ENCODE measurements at regions not wholly inside any gene's neighbourhood (a gene's known extent, or its start where the extent isn't known, plus 50 kb on each side); places are given as distances from the start of the nearest gene placed in this dataset.

GRCh38 chr3:13145826-13146642 is 72.8 kb upstream of the IQSEC1 start:
- H3K9ac ChIP-seq = no peak overlapping the region
- H3K4me2 ChIP-seq (ENCODE audit: low read length) = no peak overlapping the region
- no peak overlapping the region for H2AFZ ChIP-seq
- no peaks in the 10 kb centered on the region for H3K9me3 ChIP-seq (ENCODE audit: control insufficient read depth, low read length)
- no peak overlapping the region for H3K27ac ChIP-seq
- H3K4me1 ChIP-seq = no peaks in the 10 kb centered on the region
- no peaks in the 10 kb centered on the region for H3K36me3 ChIP-seq (ENCODE audit: control insufficient read depth, insufficient read depth, low read length)
- H3K27me3 ChIP-seq (ENCODE audit: control insufficient read depth, insufficient read depth, low read length) = no peaks in the 10 kb centered on the region
- TF ChIP-seq CTCF (IDR thresholded peaks at IDR 0.05) = no peak
- H3K4me3 ChIP-seq (ENCODE audit: low read depth, low read length) = no peak overlapping the region
- H3K79me2 ChIP-seq = no peaks in the 10 kb centered on the region

- Histone ChIP-seq H3K4me3 (ENCODE audit: low read depth, low read length) (no peak overlapping the region), H3K9ac (no peak overlapping the region), H3K4me2 (ENCODE audit: low read length) (no peak overlapping the region), H3K9me3 (ENCODE audit: control insufficient read depth, low read length) (no peaks in the 10 kb centered on the region), H3K4me1 (no peaks in the 10 kb centered on the region), H3K79me2 (no peaks in the 10 kb centered on the region), H2AFZ (no peak overlapping the region), H3K27ac (no peak overlapping the region), H3K27me3 (ENCODE audit: control insufficient read depth, insufficient read depth, low read length) (no peaks in the 10 kb centered on the region), H3K36me3 (ENCODE audit: control insufficient read depth, insufficient read depth, low read length) (no peaks in the 10 kb centered on the region)
- no peak for TF ChIP-seq CTCF (IDR thresholded peaks at IDR 0.05)
Measured at GRCh38 chr3:13145131-13145825, 72.0 kb upstream of the IQSEC1 start.

GRCh38 chr3:13144163-13145023 is 71.2 kb upstream of the IQSEC1 start:
- Histone ChIP-seq H3K27me3 (ENCODE audit: control insufficient read depth, insufficient read depth, low read length) (no peaks in the 10 kb centered on the region), H2AFZ (no peak overlapping the region), H3K4me2 (ENCODE audit: low read length) (no peak overlapping the region), H3K27ac (no peak overlapping the region), H3K9me3 (ENCODE audit: control insufficient read depth, low read length) (no peaks in the 10 kb centered on the region), H3K4me1 (no peaks in the 10 kb centered on the region), H3K9ac (no peak overlapping the region), H3K4me3 (ENCODE audit: low read depth, low read length) (no peak overlapping the region), H3K79me2 (no peaks in the 10 kb centered on the region), H3K36me3 (ENCODE audit: control insufficient read depth, insufficient read depth, low read length) (no peaks in the 10 kb centered on the region)
- no peak for TF ChIP-seq CTCF (IDR thresholded peaks at IDR 0.05)

- H3K9ac ChIP-seq = no peak overlapping the region
- H3K27ac ChIP-seq = no peak overlapping the region
- H3K4me1 ChIP-seq = no peaks in the 10 kb centered on the region
- no peak overlapping the region for H3K4me2 ChIP-seq (ENCODE audit: low read length)
- H3K79me2 ChIP-seq = no peaks in the 10 kb centered on the region
- TF ChIP-seq CTCF (IDR thresholded peaks at IDR 0.05) = no peak
- H3K27me3 ChIP-seq (ENCODE audit: control insufficient read depth, insufficient read depth, low read length) = no peaks in the 10 kb centered on the region
- H3K36me3 ChIP-seq (ENCODE audit: control insufficient read depth, insufficient read depth, low read length) = no peaks in the 10 kb centered on the region
- no peak overlapping the region for H3K4me3 ChIP-seq (ENCODE audit: low read depth, low read length)
- H3K9me3 ChIP-seq (ENCODE audit: control insufficient read depth, low read length) = no peaks in the 10 kb centered on the region
- no peak overlapping the region for H2AFZ ChIP-seq
Measured at GRCh38 chr3:13143381-13144004, 70.3 kb upstream of the IQSEC1 start.

Measured in parathyroid adenoma (tissue), 2 donors.